Thyroid gland (tissue), 4 donors: ENCODE measurements at regions not wholly inside any gene's neighbourhood (a gene's known extent, or its start where the extent isn't known, plus 50 kb on each side); places are given as distances from the start of the nearest gene placed in this dataset.

Experiments
- CTCF ChIP-seq, 6 experiments: fragments of 200-600 bp in 3 of 6; fragments of 450-650 bp in 3 of 6; sonication (generic) in 3 of 6; IDR thresholded peaks; one replicate each; pipeline ENCODE4 v1.5.1; 2016 to 2019; ENCODE audit warnings: antibody characterized with exemption in 6 of 6, mild to moderate bottlenecking in 2 of 6, inconsistent platforms in 1 of 6, moderate library complexity in 1 of 6
- POLR2A ChIP-seq, 2 donors: fragments of 450-650 bp; IDR thresholded peaks; one replicate each; pipeline ENCODE4 v1.6.1; 2017; ENCODE audit warnings: antibody characterized with exemption in 2 of 2, mild to moderate bottlenecking in 2 of 2, moderate library complexity in 1 of 2

GRCh38 chr14:44607701-44608100 is 100.6 kb upstream of the FSCB start:
- TF ChIP-seq POLR2A (IDR thresholded peaks at IDR 0.05) (no peak), CTCF (IDR thresholded peaks at IDR 0.05) (no peak)
